Loucy (cell line): ENCODE measurements at regions not wholly inside any gene's neighbourhood (a gene's known extent, or its start where the extent isn't known, plus 50 kb on each side); places are given as distances from the start of the nearest gene placed in this dataset.

Experiments used
- H2AFZ ChIP-seq: fragments of 200-600 bp; sonication (generic); 2 replicates; pipeline ENCODE4 v1.6.0; 2016; ENCODE audit warnings: antibody characterized with exemption, mild to moderate bottlenecking, low read length, moderate library complexity
- H3F3A ChIP-seq: fragments of 200-600 bp; 2 replicates; pipeline ENCODE4 v1.6.0; 2016; ENCODE audit warnings: antibody characterized with exemption, low read depth, mild to moderate bottlenecking
- H3K27me3 ChIP-seq: fragments of 200-600 bp; sonication (generic); 2 replicates; pipeline ENCODE4 v1.6.1; 2014; ENCODE audit warnings: low read length, mild to moderate bottlenecking; ENCODE audit not compliant: insufficient read depth, poor library complexity, severe bottlenecking
- H3K36me3 ChIP-seq: fragments of 200-600 bp; sonication (generic); 2 replicates; pipeline ENCODE4 v1.6.1; 2016; ENCODE audit warnings: low read length; ENCODE audit not compliant: insufficient read depth
- H3K4me1 ChIP-seq: fragments of 200-600 bp; sonication (generic); 2 replicates; pipeline ENCODE4 v1.5.1; 2014; ENCODE audit warnings: low read length, mild to moderate bottlenecking; ENCODE audit not compliant: insufficient read depth, poor library complexity, severe bottlenecking
- H3K4me2 ChIP-seq: fragments of 200-600 bp; sonication (generic); 2 replicates; pipeline ENCODE4 v1.6.0; 2014; ENCODE audit warnings: antibody characterized with exemption, low read length, low read depth, mild to moderate bottlenecking; ENCODE audit not compliant: poor library complexity, severe bottlenecking
- H3K4me3 ChIP-seq: fragments of 200-600 bp; sonication (generic); 2 replicates; pipeline ENCODE4 v1.5.1; 2014; ENCODE audit warnings: low read length, mild to moderate bottlenecking, mixed read lengths; ENCODE audit not compliant: poor library complexity, severe bottlenecking
- H3K79me2 ChIP-seq: fragments of 200-600 bp; sonication (generic); 2 replicates; pipeline ENCODE4 v1.6.1; 2014; ENCODE audit warnings: low read length; ENCODE audit not compliant: insufficient read depth
- H3K9ac ChIP-seq: fragments of 200-600 bp; sonication (generic); 2 replicates; pipeline ENCODE4 v1.6.0; 2014; ENCODE audit warnings: mild to moderate bottlenecking, low read depth, low read length, moderate library complexity; ENCODE audit not compliant: poor library complexity, severe bottlenecking
- H3K9me2 ChIP-seq: fragments of 200-600 bp; sonication (generic); replicated peaks from 2 replicates; pipeline ENCODE4 v1.6.1; 2016; ENCODE audit warnings: low read depth, low read length, mixed read lengths
- H3K9me3 ChIP-seq: fragments of 200-600 bp; sonication (generic); 2 replicates; pipeline ENCODE4 v1.6.1; 2014; ENCODE audit warnings: mild to moderate bottlenecking, antibody characterized with exemption, low read length, low read depth; ENCODE audit not compliant: insufficient read depth
- H4K20me1 ChIP-seq: fragments of 200-600 bp; sonication (generic); 2 replicates; pipeline ENCODE4 v1.6.0; 2014; ENCODE audit warnings: antibody characterized with exemption, low read length, mild to moderate bottlenecking; ENCODE audit not compliant: insufficient read depth, poor library complexity, severe bottlenecking
- EZH2phosphoT487 ChIP-seq: fragments of 200-600 bp; IDR thresholded peaks from 2 replicates; pipeline ENCODE4 v1.6.1; 2018; ENCODE audit warnings: antibody characterized with exemption, mild to moderate bottlenecking, moderate library complexity, borderline replicate concordance
- TF ChIP-seq, protein P1 (sequence below): fragments of 200-600 bp; sonication (generic); conservative IDR thresholded peaks from 2 replicates; pipeline ENCODE4 v1.5.1; 2014; ENCODE audit warnings: mild to moderate bottlenecking, antibody characterized with exemption, low read length

DNA sequence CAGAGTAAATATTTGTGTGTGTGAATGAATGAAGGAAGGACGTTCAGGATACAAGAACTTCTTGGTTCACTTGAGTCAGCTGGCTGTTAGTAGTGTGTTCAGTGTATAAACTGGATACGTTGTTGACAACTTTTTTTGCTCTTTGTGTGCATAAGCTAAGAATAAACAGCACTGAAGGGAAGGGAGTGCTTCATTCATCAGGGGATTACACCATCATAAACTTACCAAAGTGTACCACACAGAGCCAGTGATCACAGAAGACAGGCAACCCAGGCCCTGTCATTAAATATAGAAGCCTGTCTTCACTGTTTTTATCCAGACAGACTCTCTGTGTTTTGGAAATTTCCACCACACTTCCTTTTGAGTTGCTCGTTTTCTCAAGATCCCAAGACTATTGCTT lies 55.5 kb upstream of the MEF2C start:
- Histone ChIP-seq H3K4me1 (no peaks in the 10 kb centered on the region), H3K36me3 (no peaks in the 10 kb centered on the region), H2AFZ (peak overlapping the region; percentile 35), H3K27me3 (no peaks in the 10 kb centered on the region), H3K9ac (no peak overlapping the region), H4K20me1 (no peaks in the 10 kb centered on the region), H3F3A (no peaks in the 10 kb centered on the region), H3K4me2 (no peak overlapping the region), H3K9me2 (no peaks in the 10 kb centered on the region), H3K9me3 (no peaks in the 10 kb centered on the region), H3K79me2 (no peaks in the 10 kb centered on the region), H3K4me3 (no peak overlapping the region)
- no peak for TF ChIP-seq EZH2phosphoT487
- TF ChIP-seq, protein P1, sequence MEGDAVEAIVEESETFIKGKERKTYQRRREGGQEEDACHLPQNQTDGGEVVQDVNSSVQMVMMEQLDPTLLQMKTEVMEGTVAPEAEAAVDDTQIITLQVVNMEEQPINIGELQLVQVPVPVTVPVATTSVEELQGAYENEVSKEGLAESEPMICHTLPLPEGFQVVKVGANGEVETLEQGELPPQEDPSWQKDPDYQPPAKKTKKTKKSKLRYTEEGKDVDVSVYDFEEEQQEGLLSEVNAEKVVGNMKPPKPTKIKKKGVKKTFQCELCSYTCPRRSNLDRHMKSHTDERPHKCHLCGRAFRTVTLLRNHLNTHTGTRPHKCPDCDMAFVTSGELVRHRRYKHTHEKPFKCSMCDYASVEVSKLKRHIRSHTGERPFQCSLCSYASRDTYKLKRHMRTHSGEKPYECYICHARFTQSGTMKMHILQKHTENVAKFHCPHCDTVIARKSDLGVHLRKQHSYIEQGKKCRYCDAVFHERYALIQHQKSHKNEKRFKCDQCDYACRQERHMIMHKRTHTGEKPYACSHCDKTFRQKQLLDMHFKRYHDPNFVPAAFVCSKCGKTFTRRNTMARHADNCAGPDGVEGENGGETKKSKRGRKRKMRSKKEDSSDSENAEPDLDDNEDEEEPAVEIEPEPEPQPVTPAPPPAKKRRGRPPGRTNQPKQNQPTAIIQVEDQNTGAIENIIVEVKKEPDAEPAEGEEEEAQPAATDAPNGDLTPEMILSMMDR = no peak

DNA sequence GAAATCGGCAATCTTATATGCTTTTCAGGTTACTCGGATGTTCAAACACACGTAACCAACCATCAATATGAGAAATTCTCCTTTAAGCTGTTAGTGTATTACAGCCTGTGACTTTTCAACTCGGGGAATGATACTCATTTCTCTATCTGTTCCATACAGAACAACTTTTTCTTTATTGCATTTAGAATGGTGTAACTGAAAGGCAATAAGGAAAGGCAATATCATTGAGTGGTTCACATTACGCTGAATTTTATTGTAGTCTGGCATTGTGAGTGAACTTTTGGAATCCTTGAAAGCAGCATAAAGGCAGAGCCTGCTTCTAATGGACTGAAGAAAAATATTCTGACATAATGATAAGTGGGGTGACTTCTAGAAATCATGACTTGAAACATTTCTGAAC lies 54.4 kb upstream of the MEF2C start:
- Histone ChIP-seq H3K9ac (no peak overlapping the region), H3K9me2 (no peaks in the 10 kb centered on the region), H3K4me2 (no peak overlapping the region), H3K27me3 (no peaks in the 10 kb centered on the region), H4K20me1 (no peaks in the 10 kb centered on the region), H3F3A (no peaks in the 10 kb centered on the region), H2AFZ (no peak overlapping the region), H3K4me1 (no peaks in the 10 kb centered on the region), H3K36me3 (no peaks in the 10 kb centered on the region), H3K79me2 (no peaks in the 10 kb centered on the region), H3K9me3 (no peaks in the 10 kb centered on the region), H3K4me3 (no peak overlapping the region)
- no peak for TF ChIP-seq EZH2phosphoT487
- TF ChIP-seq, protein P1 = no peak

DNA sequence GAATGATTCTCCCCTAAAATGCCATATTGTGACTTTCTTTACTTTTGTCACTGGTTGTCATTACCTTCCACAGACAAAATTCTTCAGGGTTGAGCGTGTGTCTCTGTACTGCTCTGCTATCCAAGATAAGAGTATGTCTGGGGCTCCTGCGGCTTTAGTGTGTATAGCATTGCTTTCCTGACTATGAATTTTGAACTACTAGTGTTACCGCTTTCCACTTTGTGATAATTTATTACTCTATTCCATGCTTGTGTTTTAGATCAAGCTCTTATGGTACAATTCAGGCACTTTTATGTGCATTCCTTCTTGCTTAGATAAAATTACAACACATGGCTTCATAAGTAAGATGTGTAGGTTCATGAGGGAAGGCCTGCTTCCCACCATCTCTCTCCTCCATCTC lies 51.5 kb upstream of the MEF2C start:
- TF ChIP-seq EZH2phosphoT487 = no peak
- TF ChIP-seq, protein P1 = no peak
- H3K36me3 ChIP-seq = no peaks in the 10 kb centered on the region
- H2AFZ ChIP-seq = no peak overlapping the region
- H3K9me2 ChIP-seq = no peaks in the 10 kb centered on the region
- H3K4me3 ChIP-seq = no peak overlapping the region
- H3K79me2 ChIP-seq = no peaks in the 10 kb centered on the region
- no peaks in the 10 kb centered on the region for H3K9me3 ChIP-seq
- no peak overlapping the region for H3K9ac ChIP-seq
- no peaks in the 10 kb centered on the region for H3K27me3 ChIP-seq
- H3K4me1 ChIP-seq = no peaks in the 10 kb centered on the region
- H4K20me1 ChIP-seq = no peaks in the 10 kb centered on the region
- H3K4me2 ChIP-seq = no peak overlapping the region
- no peaks in the 10 kb centered on the region for H3F3A ChIP-seq
